Smooth muscle cell (in vitro differentiated cells): ENCODE measurements at regions not wholly inside any gene's neighbourhood (a gene's known extent, or its start where the extent isn't known, plus 50 kb on each side); places are given as distances from the start of the nearest gene placed in this dataset.

Source experiments
- DNase-seq: peaks from one replicate; lab custom pipeline; 2025; ENCODE audit not compliant: unreplicated experiment; lab: John Stamatoyannopoulos, UW
- H2AFZ ChIP-seq: fragments of 200-600 bp; sonication (generic); 2 replicates; pipeline ENCODE4 v1.6.0; 2016; ENCODE audit warnings: antibody characterized with exemption, low read depth, mild to moderate bottlenecking
- H3F3A ChIP-seq: fragments of 200-600 bp; sonication (generic); 2 replicates; pipeline ENCODE4 v1.6.0; 2017; ENCODE audit warnings: antibody characterized with exemption, low read depth
- H3K27ac ChIP-seq: fragments of 200-600 bp; sonication (generic); 2 replicates; pipeline ENCODE4 v1.5.1; 2016; ENCODE audit warnings: low read depth, mild to moderate bottlenecking
- H3K27me3 ChIP-seq: fragments of 200-600 bp; sonication (generic); 2 replicates; pipeline ENCODE4 v1.6.1; 2016; ENCODE audit warnings: low read depth, mild to moderate bottlenecking
- H3K36me3 ChIP-seq: fragments of 200-600 bp; sonication (generic); 2 replicates; pipeline ENCODE4 v1.5.1; 2016; ENCODE audit warnings: low read depth
- H3K4me1 ChIP-seq: fragments of 200-600 bp; sonication (generic); 2 replicates; pipeline ENCODE4 v1.5.1; 2016; ENCODE audit warnings: low read depth
- H3K4me2 ChIP-seq: fragments of 200-600 bp; sonication (generic); 2 replicates; pipeline ENCODE4 v1.6.0; 2016; ENCODE audit warnings: mild to moderate bottlenecking
- H3K4me3 ChIP-seq: fragments of 200-600 bp; sonication (generic); 2 replicates; pipeline ENCODE4 v1.5.1; 2016; ENCODE audit warnings: mild to moderate bottlenecking
- H3K79me2 ChIP-seq: fragments of 200-600 bp; sonication (generic); 2 replicates; pipeline ENCODE4 v1.6.0; 2016; ENCODE audit warnings: low read depth, mild to moderate bottlenecking
- H3K9ac ChIP-seq: fragments of 200-600 bp; sonication (generic); 2 replicates; pipeline ENCODE4 v1.6.0; 2016; ENCODE audit warnings: low read depth
- H3K9me3 ChIP-seq: fragments of 200-600 bp; sonication (generic); replicated peaks from 2 replicates; pipeline ENCODE4 v1.5.1; 2016; ENCODE audit warnings: low read depth
- H4K20me1 ChIP-seq: fragments of 200-600 bp; sonication (generic); 2 replicates; pipeline ENCODE4 v1.6.0; 2016; ENCODE audit warnings: low read depth
- WGBS: methylation state at CpG from one replicate; pipeline ENCODE4 v1.1.7; 2016; ENCODE audit warnings: low lambda C conversion rate; 5-methylcytosine and 5-hydroxymethylcytosine counted together
- TF ChIP-seq, protein P1 (sequence below): fragments of 200-600 bp; sonication (generic); IDR thresholded peaks from 2 replicates; pipeline ENCODE4 v1.5.1; 2017; ENCODE audit warnings: borderline replicate concordance, mild to moderate bottlenecking, antibody characterized with exemption; ENCODE audit not compliant: insufficient read depth, poor library complexity, severe bottlenecking

DNA sequence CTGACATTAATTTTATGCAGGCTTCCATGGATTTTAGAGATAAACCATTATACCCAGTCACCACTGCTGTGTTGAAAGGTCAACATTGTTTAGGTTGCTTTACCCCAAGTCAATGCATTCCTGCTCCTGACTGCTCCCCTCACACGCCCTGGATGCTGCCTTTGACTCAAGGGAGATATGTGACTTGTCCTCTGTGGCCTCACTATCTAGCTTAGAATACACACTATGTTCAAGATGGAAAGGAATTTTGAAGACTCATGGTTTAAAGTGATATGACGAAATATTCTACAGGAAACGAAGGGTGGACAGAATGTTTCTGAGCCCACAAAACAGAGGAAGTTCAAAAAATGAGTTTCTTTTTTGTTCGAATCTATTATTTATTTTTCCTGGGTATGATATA is 170.4 kb upstream of the NR5A2 start:
- Histone ChIP-seq H3K36me3 (no peaks in the 10 kb centered on the region), H3K4me2 (peak overlapping the region; percentile 44), H4K20me1 (no peaks in the 10 kb centered on the region), H3K4me3 (no peak overlapping the region), H3K4me1 (peaks cover 17% of the 10 kb centered on the region), H2AFZ (peak overlapping the region; percentile 25), H3K9ac (no peak overlapping the region), H3F3A (no peaks in the 10 kb centered on the region), H3K9me3 (no peaks in the 10 kb centered on the region), H3K79me2 (no peaks in the 10 kb centered on the region), H3K27ac (peak overlapping the region; percentile 88), H3K27me3 (no peaks in the 10 kb centered on the region)
- TF ChIP-seq, protein P1, sequence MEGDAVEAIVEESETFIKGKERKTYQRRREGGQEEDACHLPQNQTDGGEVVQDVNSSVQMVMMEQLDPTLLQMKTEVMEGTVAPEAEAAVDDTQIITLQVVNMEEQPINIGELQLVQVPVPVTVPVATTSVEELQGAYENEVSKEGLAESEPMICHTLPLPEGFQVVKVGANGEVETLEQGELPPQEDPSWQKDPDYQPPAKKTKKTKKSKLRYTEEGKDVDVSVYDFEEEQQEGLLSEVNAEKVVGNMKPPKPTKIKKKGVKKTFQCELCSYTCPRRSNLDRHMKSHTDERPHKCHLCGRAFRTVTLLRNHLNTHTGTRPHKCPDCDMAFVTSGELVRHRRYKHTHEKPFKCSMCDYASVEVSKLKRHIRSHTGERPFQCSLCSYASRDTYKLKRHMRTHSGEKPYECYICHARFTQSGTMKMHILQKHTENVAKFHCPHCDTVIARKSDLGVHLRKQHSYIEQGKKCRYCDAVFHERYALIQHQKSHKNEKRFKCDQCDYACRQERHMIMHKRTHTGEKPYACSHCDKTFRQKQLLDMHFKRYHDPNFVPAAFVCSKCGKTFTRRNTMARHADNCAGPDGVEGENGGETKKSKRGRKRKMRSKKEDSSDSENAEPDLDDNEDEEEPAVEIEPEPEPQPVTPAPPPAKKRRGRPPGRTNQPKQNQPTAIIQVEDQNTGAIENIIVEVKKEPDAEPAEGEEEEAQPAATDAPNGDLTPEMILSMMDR: no peak
- no peak for DNase-seq
- WGBS: 28% methylated on average over 4 of the region's 4 CpGs

DNA sequence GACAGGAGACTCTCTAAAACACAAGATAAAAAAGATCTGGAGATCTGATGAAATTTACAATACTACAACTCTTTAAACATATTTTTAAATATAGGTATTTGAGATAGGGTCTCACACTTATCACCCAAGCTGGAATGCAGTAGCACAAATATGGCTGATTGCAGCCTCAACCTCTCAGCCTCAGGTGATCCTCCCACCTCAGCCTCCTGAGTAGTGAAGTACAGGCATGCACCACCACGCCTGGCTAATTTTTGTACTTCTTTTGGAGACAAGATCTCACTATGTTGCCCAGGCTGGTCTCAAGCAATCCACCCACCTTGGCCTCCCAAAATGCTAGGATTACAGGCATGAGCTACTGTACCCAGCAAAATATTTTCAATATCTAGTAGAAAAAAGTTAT is 170.0 kb upstream of the NR5A2 start:
- H2AFZ ChIP-seq: peak overlapping the region; percentile 25
- no peaks in the 10 kb centered on the region for H3F3A ChIP-seq
- H3K4me2 ChIP-seq: peak overlapping the region; percentile 44
- H3K4me1 ChIP-seq: peaks cover 17% of the 10 kb centered on the region
- H3K27ac ChIP-seq: peak overlapping the region; percentile 88
- H3K27me3 ChIP-seq: no peaks in the 10 kb centered on the region
- H3K79me2 ChIP-seq: no peaks in the 10 kb centered on the region
- no peaks in the 10 kb centered on the region for H3K9me3 ChIP-seq
- no peaks in the 10 kb centered on the region for H4K20me1 ChIP-seq
- no peak overlapping the region for H3K4me3 ChIP-seq
- TF ChIP-seq, protein P1: no peak
- no peaks in the 10 kb centered on the region for H3K36me3 ChIP-seq
- 100% methylated on average over 1 of the region's 1 CpG for WGBS
- no peak for DNase-seq
- H3K9ac ChIP-seq: no peak overlapping the region

DNA sequence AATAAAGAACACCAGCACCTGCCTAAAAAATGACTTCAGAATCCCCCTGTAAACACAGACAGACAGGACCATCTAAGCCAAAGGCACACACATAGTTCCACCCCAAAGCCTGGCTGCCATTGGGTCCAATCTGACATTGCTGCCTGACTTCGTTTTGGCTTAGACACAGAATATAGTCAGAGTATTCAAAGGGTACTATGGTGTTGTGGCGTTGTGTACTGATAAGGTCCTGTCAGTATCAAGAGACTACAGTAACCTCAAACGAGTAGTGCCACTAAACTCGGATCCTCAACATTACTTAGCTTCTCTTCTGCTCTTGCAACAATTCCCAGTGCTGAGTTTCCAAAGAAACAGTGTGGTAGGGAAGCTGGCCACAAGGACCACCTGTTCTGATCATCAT is 169.3 kb upstream of the NR5A2 start:
- no peaks in the 10 kb centered on the region for H3K36me3 ChIP-seq
- H3F3A ChIP-seq: no peaks in the 10 kb centered on the region
- no peaks in the 10 kb centered on the region for H3K79me2 ChIP-seq
- H3K27me3 ChIP-seq: no peaks in the 10 kb centered on the region
- no peak overlapping the region for H3K9ac ChIP-seq
- WGBS: 72% methylated on average over 4 of the region's 4 CpGs
- no peaks in the 10 kb centered on the region for H4K20me1 ChIP-seq
- no peaks in the 10 kb centered on the region for H3K9me3 ChIP-seq
- TF ChIP-seq, protein P1: no peak
- no peak for DNase-seq
- peak overlapping the region; percentile 32 for H2AFZ ChIP-seq
- no peak overlapping the region for H3K4me2 ChIP-seq
- no peak overlapping the region for H3K4me3 ChIP-seq
- peaks cover 17% of the 10 kb centered on the region for H3K4me1 ChIP-seq
- H3K27ac ChIP-seq: no peak overlapping the region

DNA sequence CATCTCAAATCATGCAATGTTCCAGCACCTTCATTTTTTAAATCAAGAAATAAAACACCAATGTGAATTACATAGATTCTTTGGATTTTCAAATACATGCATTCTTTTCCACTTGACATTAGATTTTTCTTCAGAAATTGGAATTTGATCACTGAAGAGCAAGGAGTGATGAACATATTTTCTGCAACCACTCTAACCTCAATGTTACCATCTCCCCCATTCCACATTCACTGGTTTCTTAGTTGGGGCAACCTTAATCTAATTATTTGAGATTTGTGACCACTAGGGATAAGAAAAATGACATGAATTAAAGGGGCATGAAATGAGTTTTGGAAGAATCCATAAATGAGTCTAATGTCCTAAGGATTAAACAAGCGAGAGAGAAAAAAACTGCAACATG is 168.7 kb upstream of the NR5A2 start:
- DNase-seq: no peak
- TF ChIP-seq, protein P1: no peak
- no peaks in the 10 kb centered on the region for H3K36me3 ChIP-seq
- WGBS: 100% methylated on average over 1 of the region's 1 CpG
- no peaks in the 10 kb centered on the region for H3K79me2 ChIP-seq
- H3K4me2 ChIP-seq: peak overlapping the region; percentile 28
- no peaks in the 10 kb centered on the region for H4K20me1 ChIP-seq
- no peaks in the 10 kb centered on the region for H3F3A ChIP-seq
- no peak overlapping the region for H3K4me3 ChIP-seq
- H3K9ac ChIP-seq: no peak overlapping the region
- no peaks in the 10 kb centered on the region for H3K9me3 ChIP-seq
- H2AFZ ChIP-seq: no peak overlapping the region
- H3K4me1 ChIP-seq: peaks cover 17% of the 10 kb centered on the region
- no peaks in the 10 kb centered on the region for H3K27me3 ChIP-seq
- H3K27ac ChIP-seq: peak overlapping the region; percentile 60
